NCI-H2196 treated with DMSO at 0.1 percent for 48 hours (cell line): ENCODE measurements at regions not wholly inside any gene's neighbourhood (a gene's known extent, or its start where the extent isn't known, plus 50 kb on each side); places are given as distances from the start of the nearest gene placed in this dataset.
"Not testable (repeated sequence)": the region's sequence is repeated elsewhere in the genome, so short reads cannot be mapped to it uniquely, and the experiment has no call there.

Experiments used
- DNase-seq: peaks from one replicate; lab custom pipeline; 2025; ENCODE audit not compliant: unreplicated experiment; lab: John Stamatoyannopoulos, UW

- no peak for DNase-seq
Observed at GRCh38 chr4:85102606-85103005, 136.1 kb upstream of the WDFY3 start.

DNA sequence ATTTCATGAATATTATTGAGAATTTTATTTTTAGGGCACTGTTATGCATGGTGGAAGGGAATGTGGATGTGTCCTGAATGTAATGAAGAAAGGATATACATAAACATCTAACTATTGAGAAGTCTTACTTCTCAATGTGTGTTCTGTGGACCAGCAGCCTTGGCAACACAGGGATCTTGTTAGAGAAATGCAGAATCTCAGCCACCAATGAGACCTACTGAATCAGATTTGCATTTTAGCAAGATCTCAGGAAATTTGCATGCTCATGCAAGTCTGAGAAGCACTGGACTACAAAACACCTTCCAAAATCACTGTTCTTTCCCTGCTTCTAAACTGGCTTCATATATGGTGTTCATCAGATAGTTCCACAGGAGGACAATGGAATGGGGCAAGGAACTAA is 139.7 kb upstream of the WDFY3 start:
- DNase-seq, result no peak

GRCh38 chr4:85106805-85107336 is 140.4 kb upstream of the WDFY3 start:
- no peak for DNase-seq

DNA sequence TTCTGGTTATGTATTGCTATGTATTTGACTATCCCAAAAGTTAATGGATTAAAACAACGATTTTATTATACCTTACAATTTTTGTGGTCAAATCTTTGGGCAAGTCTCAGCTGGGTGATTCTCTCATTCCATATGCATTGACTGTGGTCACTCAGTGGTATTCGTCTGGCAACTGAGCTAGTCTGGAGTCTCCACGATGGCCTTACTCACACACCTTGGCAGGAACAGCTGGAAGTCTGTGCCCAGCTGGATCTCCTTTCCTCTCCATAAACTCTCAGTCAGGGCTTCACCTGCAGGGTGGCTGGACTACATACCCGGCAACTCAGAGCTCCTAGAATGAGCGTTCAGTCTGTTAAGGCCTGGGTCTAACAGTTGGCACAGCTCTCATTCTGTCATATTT is 141.1 kb upstream of the WDFY3 start:
- DNase-seq, result peak; percentile 3

DNA sequence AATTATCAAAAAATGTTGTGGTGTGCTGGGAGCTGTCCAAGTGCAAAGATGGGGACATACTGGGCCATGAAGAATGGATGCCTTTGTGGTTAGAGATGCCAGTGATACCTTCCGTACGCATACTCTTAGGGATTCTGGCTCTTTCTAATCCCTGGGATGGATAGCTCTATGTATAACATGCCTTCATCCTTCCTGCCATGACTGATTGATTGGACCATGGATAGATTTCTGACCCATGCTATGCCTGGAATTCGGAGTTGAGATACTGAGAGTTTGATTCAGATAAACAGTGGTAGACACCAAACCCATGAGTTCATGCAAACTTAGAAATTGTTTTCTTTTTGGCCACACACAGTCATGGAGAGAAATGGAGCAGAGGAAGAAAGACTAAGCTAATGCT is 147.2 kb upstream of the WDFY3 start:
- DNase-seq, result no peak

DNA sequence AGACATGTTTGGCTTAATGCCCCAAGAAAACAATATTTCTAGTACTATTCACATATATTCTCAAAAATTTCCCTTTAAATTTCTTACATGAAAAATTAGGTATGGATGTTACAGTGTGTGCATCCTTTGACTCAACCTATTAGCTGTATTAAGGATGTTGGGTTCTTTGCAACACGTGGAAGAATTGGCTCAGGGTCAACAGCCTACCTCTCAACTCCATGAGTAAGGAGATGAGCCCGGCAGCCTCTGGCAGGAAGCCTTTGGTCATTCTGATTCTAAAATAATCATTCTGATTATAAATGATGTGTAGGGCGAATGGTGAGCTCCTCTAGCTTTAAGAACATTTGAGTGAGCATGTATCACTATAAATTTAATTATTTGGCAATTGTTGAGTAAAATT is 148.0 kb upstream of the WDFY3 start:
- no peak for DNase-seq

DNA sequence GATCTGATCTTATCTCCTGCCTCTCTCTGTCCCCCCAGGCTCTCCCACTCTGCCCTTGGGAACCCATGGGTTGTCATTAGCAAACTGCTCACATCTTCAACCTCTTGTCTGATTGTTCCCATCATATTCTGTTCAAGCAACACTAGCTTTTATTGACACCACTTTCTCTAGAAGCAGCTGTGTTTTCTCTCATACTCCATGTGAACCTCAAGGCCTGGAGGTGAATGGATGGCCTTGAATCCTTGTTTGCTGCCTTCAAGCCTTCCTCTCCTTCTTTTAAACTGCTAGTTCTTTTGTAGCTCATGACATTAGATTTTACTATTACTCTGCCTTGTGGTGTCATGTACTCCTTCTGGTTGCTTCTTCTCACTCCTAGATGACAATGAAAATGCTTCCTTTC is 149.5 kb upstream of the WDFY3 start:
- no peak for DNase-seq

DNA sequence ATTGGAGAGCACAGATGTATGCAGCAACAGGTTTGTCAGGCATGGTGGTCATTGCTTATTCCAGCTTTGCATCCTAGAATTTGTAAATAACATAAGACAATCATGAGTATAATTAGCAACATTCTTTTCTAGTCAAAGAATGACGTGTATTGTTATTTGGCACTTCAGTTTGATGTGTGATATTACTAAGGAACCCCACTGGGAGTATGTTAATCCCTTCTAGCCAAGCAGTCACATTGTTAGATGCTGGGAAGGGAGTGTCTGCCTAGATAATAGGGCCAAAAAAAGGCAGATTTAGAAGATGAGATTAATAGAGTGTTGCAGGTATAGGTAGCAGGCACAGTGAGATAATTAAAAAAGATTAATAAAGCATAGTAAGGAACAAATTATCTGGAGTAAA is 159.2 kb upstream of the WDFY3 start:
- no peak for DNase-seq

- DNase-seq, result no peak
Observed at GRCh38 chr4:85126991-85127591, 160.6 kb upstream of the WDFY3 start.

DNA sequence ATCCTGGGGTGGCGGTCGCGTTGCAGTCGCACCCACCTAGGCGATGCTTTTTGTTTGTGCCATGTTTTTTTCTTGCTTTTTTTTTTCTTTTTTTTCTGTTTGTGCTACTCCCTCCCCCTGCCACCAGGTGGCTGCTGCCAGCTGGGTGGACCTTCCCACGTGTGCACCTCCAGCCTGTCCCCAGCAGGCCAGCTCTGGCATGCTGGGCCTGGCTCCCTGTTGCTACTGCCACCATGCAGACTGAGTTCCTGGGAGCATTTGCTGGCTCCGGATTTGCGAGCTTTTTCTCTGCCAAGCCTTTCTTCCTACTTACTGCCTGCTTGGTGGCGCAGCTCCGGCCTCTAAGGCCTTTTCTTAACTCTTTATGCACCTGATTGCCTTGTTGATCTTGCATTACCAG is 161.2 kb upstream of the WDFY3 start:
- no peak for DNase-seq

- no peak for DNase-seq
Observed at GRCh38 chr4:85128246-85129204, 162.0 kb upstream of the WDFY3 start.

DNA sequence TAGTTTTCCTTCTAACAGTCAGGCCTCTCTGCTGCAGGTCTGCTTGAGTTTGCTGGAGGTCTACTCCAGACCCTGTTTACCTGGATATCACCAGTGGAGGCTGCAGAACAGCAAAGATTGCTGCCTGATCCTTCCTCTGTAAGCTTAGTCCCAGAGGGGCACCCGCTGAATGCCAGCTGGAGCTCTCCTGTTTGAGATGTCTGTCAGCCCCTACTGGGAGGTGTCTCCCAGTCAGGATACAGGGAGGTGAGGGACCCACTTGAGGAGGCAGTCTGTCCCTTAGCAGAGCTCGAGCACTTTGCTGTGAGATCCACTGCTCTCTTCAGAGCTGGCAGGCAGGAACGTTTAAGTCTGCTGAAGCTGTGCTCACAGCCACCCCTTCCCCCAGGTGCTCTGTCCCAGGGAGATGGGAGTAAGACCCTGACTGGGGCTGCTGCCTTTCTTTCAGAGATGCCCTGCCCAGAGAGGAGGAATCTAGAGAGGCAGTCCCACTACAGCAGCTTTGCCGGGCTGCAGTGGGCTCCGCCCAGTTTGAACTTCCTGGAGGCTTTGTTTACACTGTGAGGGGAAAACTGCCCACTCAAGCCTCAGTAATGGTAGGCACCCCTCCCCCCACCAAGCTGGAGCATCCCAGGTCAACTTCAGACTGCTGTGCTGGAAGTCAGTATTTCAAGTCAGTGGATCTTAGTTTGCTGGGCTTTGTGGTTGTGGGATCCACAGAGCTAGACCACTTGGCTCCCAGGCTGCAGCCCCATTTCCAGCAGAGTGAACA is 163.1 kb upstream of the WDFY3 start:
- not testable (repeated sequence) for DNase-seq

- DNase-seq, result no peak
Observed at GRCh38 chr4:85132117-85132516, 165.6 kb upstream of the WDFY3 start.

- no peak for DNase-seq
Observed at GRCh38 chr4:85132570-85132969, 166.1 kb upstream of the WDFY3 start.

DNA sequence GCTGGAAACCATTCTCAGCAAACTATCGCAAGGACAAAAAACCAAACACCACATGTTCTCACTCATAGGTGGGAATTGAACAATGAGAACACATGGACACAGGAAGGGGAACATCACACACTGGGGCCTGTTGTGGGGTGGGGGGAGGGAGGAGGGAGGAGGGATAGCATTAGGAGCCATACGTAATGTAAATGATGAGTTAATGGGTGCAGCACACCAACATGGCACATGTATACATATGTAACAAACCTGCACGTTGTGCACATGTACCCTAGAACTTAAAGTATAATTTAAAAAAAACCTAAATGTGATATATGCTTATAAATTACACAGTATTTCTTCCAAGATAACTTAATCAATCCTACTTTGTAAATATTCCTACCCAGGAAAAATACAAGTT is 173.3 kb upstream of the WDFY3 start:
- DNase-seq, result not testable (repeated sequence)

DNA sequence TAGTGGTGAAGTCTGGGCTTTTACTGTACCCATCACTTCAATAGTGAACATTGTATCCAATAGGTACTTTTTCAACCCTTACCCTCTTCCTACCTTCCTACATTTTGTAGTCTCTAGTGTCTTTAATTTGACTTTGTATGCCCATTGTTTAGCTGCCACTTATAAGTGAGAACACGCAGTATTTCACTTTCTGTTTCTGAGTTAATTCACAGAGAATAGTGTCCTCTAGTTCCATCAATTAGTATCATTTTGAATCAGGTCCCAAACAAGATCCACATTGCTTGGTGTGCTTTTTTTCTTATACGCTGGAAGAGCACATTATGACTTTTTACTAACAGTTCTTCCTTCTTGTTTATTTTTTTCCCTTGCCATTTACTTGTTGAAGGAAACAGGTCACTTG is 176.0 kb upstream of the WDFY3 start:
- DNase-seq, result no peak

DNA sequence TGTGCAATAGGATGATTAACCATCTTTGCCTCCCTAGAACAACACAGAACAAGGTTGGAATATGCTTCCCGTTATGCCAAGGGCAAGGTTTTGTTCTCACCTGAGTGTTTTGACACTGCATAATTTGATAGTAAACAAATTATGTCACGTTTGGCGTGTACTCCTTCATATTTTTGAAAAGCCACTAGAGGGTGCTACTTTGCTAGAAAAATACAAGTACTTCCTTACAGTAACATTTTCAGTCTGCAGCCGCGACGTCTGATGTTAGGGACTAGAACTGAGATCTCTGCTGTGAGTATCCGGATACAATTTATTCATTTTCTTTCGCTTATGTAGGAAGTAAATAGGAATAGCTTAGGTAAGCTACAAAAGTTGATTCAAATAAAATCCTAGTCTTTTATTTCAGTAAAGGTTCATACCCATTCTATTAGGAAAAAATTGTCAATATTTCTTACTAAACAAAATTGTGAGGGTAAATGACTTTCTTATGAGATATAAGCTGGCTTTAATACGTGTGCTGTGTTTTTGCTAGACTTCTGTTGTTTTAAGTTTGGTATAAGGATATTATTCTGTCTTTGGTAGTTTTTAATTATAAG is 181.1 kb upstream of the WDFY3 start:
- peak; percentile 42 for DNase-seq

DNA sequence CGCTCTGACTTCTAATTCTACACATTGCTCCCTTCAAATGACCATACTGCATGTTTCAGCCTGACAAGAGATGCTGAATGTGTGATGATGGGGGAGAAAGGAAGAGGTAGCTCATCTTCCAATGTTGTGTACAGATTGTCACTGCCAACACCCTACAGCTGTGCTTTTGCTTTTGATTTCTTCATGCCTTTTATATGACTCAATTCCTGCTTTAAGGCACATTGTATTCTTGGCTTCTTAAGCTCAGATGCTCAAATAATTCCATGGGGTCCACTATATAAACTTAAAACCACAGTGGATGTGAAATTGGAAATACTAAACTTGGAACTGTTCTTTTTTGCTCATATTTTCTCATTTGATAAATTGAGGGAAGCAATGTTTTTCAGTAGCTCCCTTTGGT is 183.2 kb upstream of the WDFY3 start:
- DNase-seq, result no peak

DNA sequence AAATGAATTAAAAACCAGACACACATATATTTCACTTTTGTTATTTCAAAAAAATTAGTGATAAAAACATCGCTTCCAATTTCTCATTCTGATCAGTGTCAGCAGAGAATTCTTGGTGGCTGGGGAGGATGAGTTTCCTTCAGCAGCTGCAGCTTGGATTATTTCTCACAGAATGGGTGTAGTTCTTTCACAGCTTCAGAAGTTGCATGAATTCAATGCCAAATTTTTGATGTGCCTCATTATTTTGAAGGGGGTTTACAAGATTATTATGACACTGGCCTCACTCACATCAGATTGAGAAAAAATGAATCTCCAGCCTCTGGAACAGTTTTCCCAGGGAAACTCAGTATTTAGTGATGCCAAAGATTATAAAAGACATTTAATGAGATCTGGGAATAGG is 184.9 kb upstream of the WDFY3 start:
- no peak for DNase-seq

DNA sequence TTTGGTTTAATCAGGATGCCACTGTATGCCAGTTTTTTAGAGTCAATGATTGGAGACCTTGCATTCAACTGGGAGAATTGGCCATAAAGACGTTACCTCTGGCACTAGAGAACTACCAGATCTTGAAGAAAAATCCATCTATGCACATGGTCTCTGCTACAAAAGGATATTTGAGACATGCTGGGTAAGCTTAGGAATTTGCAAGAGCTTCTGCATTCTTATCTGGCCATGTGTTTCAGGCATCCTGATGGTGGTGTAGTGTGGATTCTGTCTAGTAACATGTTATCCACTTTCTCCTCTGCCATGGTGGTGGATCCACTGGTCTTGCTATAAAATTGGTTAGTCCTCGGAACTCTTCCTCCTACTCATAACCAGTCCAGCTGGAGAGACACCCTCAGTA is 185.3 kb upstream of the WDFY3 start:
- DNase-seq, result no peak

- DNase-seq, result no peak
Observed at GRCh38 chr4:85152480-85152879, 186.0 kb upstream of the WDFY3 start.
